Endothelial cell of umbilical vein (primary cell): ENCODE measurements at regions not wholly inside any gene's neighbourhood (a gene's known extent, or its start where the extent isn't known, plus 50 kb on each side); places are given as distances from the start of the nearest gene placed in this dataset.

Experiments used
- BruUV-seq: library from RNA; stranded (reverse); fragments of 400-500 nt; replicated peaks from 2 replicates; lab custom pipeline; 2021; lab: Mats Ljungman, UMichigan
- CTCF ChIA-PET: fragments of 300-600, 350-600 bp; sonication (Branson Sonifier 250); formaldehyde crosslinking; loops from one replicate; lab custom pipeline; 2021; ENCODE audit warnings: antibody characterized with exemption, inconsistent platforms; lab: Charles Lee
- POLR2A ChIA-PET: fragments of 300-600, 350-600 bp; sonication (Branson Sonifier 250); formaldehyde crosslinking; loops from one replicate; lab custom pipeline; 2021; ENCODE audit warnings: antibody characterized with exemption, inconsistent platforms; lab: Charles Lee
- DNase-seq: peaks from one replicate; pipeline ENCODE4 v3.0.0-alpha.2; 2011; ENCODE audit warnings: low read depth, low spot score
- FAIRE-seq: peaks from 2 replicates; lab custom pipeline; 2011; peaks lifted over from hg19 to GRCh38; lab: Jason Lieb, UNC
- H2AFZ ChIP-seq: 2 replicates; pipeline ENCODE4 v1.6.0; 2012; ENCODE audit warnings: low read depth, low read length, control low read depth, inconsistent platforms
- H3K27ac ChIP-seq: 2 replicates; pipeline ENCODE4 v1.5.1; 2011; ENCODE audit warnings: low read depth, mild to moderate bottlenecking, control low read depth, low read length, moderate library complexity; ENCODE audit not compliant: insufficient read depth
- H3K27me3 ChIP-seq, 2 experiments: 2 replicates each; pipeline versions ENCODE4 v1.6.0 to v1.6.1; 2011; ENCODE audit warnings: low read length in 2 of 2, mixed read lengths in 1 of 2; ENCODE audit not compliant: control insufficient read depth in 2 of 2, insufficient read depth in 2 of 2
- H3K36me3 ChIP-seq, 2 experiments: 2 replicates in 1 of 2; 3 replicates in 1 of 2; pipeline ENCODE4 v1.5.1; 2011; ENCODE audit warnings: low read length in 2 of 2, mild to moderate bottlenecking in 1 of 2, moderate library complexity in 1 of 2; ENCODE audit not compliant: control insufficient read depth in 2 of 2, insufficient read depth in 2 of 2; ENCODE audit errors: extremely low read depth in 1 of 2
- H3K4me1 ChIP-seq: 3 replicates; pipeline ENCODE4 v1.5.1; 2011; ENCODE audit warnings: mild to moderate bottlenecking, low read length; ENCODE audit not compliant: control insufficient read depth, insufficient read depth; ENCODE audit errors: extremely low read depth
- H3K4me2 ChIP-seq: 2 replicates; pipeline ENCODE4 v1.6.1; 2011; ENCODE audit warnings: low read length, control low read depth, mixed read lengths; ENCODE audit not compliant: insufficient read depth
- H3K4me3 ChIP-seq, 3 experiments: fragments of 200-600 bp in 1 of 3; sonication (generic), shearing (Covaris generic) in 1 of 3; replicated peaks in 1 of 3; 2 replicates each; pipeline ENCODE4 v1.5.1; 2011 to 2016; ENCODE audit warnings: control low read depth in 3 of 3, low read length in 3 of 3, mild to moderate bottlenecking in 2 of 3, inconsistent platforms in 1 of 3, low read depth in 1 of 3, moderate library complexity in 1 of 3; ENCODE audit not compliant: insufficient read depth in 1 of 3
- H3K79me2 ChIP-seq: 2 replicates; pipeline ENCODE4 v1.6.0; 2012; ENCODE audit warnings: low read length, inconsistent platforms; ENCODE audit not compliant: control insufficient read depth, insufficient read depth
- H3K9ac ChIP-seq: replicated peaks from 2 replicates; pipeline ENCODE3; 2011; ENCODE audit warnings: low read length, control low read depth; ENCODE audit not compliant: insufficient read depth; ENCODE audit errors: extremely low read depth
- H3K9me1 ChIP-seq: replicated peaks from 3 replicates; pipeline ENCODE4 v1.6.0; 2011; ENCODE audit warnings: mild to moderate bottlenecking, low read length; ENCODE audit not compliant: control insufficient read depth, insufficient read depth; ENCODE audit errors: extremely low read depth
- H3K9me3 ChIP-seq: replicated peaks from 2 replicates; pipeline ENCODE4 v1.5.1; 2012; ENCODE audit warnings: low read length, inconsistent platforms; ENCODE audit not compliant: control insufficient read depth, insufficient read depth
- H4K20me1 ChIP-seq: replicated peaks from 2 replicates; pipeline ENCODE3; 2011; ENCODE audit warnings: mild to moderate bottlenecking, low read length; ENCODE audit not compliant: control insufficient read depth, insufficient read depth; ENCODE audit errors: extremely low read depth
- EZH2 ChIP-seq: IDR thresholded peaks from 2 replicates; pipeline ENCODE4 v1.6.1; 2012; ENCODE audit warnings: borderline replicate concordance, low read depth, mild to moderate bottlenecking, moderate library complexity, low read length, inconsistent platforms; ENCODE audit not compliant: severe bottlenecking
- FOS ChIP-seq: IDR thresholded peaks from 2 replicates; pipeline ENCODE4 v1.6.1; 2011; ENCODE audit warnings: mild to moderate bottlenecking, low read length, moderate library complexity, borderline replicate concordance; ENCODE audit not compliant: insufficient read depth
- GATA2 ChIP-seq: IDR thresholded peaks from 2 replicates; pipeline ENCODE4 v1.7.0; 2011; ENCODE audit warnings: low read depth, mild to moderate bottlenecking, moderate library complexity, mixed read lengths, low read length; ENCODE audit not compliant: insufficient read length, insufficient read depth
- JUN ChIP-seq: IDR thresholded peaks from 2 replicates; pipeline ENCODE4 v1.6.1; 2011; ENCODE audit warnings: borderline replicate concordance, low read depth; ENCODE audit not compliant: insufficient read length, insufficient read depth
- MYC ChIP-seq: IDR thresholded peaks from one replicate; pipeline ENCODE4 v1.6.1; 2011; ENCODE audit warnings: mild to moderate bottlenecking, low read depth, low read length
- POLR2A ChIP-seq: IDR thresholded peaks from 2 replicates; pipeline ENCODE4 v1.6.1; 2012; ENCODE audit warnings: low read depth, mild to moderate bottlenecking, control low read depth, low read length
- POLR2AphosphoS5 ChIP-seq: IDR thresholded peaks from 2 replicates; pipeline ENCODE4 v1.6.1; 2012; ENCODE audit warnings: low read depth, mild to moderate bottlenecking, control low read depth, low read length, moderate library complexity; ENCODE audit not compliant: insufficient read depth
- dilution Hi-C: fragments of 300-500 bp; cut with MboI; formaldehyde crosslinking; loops from one replicate; pipeline ENCODE4 v1.15.0; 2019; ENCODE audit warnings: low sequenced_read_pairs; ENCODE audit not compliant: extremely low pct_ligation_motif_present
- intact Hi-C: fragments of 100-400 bp; cut with micrococcal nuclease; formaldehyde crosslinking; loops from one replicate; pipeline ENCODE4 v1.10.0; 2022
- TF ChIP-seq, protein P1 (sequence below): IDR thresholded peaks from 2 replicates; pipeline ENCODE4 v1.6.1; 2011; ENCODE audit not compliant: insufficient read depth, insufficient read length
- TF ChIP-seq, protein P2 (sequence below), 2 donors: IDR thresholded peaks; 1 replicate in 1 of 2; 2 replicates in 1 of 2; pipeline ENCODE4 v1.5.1; 2011; ENCODE audit warnings: low read length in 2 of 2, mild to moderate bottlenecking in 2 of 2, moderate library complexity in 2 of 2, control low read depth in 1 of 2, inconsistent platforms in 1 of 2, low read depth in 1 of 2; ENCODE audit not compliant: insufficient read depth in 1 of 2; ENCODE audit errors: extremely low read depth in 1 of 2

DNA sequence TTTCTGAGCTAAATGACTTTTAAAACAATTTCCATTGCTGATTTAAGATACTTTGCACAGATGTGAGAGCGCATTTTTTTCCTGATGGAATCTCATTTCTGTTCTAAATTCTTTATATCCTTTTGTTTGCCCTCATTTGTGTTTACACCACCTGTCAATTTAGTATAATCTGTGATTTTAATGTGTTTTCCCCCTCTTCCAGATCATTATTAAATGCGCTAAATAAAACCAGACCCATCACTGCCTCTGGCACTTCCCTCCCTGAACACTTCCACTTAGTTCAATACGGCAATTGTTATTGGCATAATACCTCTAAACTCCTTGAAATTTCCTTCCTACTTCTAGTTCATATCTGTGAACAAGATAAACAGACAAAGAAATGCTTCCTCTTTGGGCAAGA lies 186.9 kb upstream of the ADGRL2 start:
- Histone ChIP-seq H3K27ac (no peak overlapping the region), H3K4me2 (no peak overlapping the region), H3K4me1 (no peaks in the 10 kb centered on the region), H3K79me2 (no peaks in the 10 kb centered on the region), H3K9me3 (no peaks in the 10 kb centered on the region), H2AFZ (no peak overlapping the region), H3K4me3 (no peak overlapping the region), H3K9me1 (no peaks in the 10 kb centered on the region), H3K9ac (no peak overlapping the region), H4K20me1 (no peaks in the 10 kb centered on the region), H3K27me3 (no peaks in the 10 kb centered on the region), H3K36me3 (no peaks in the 10 kb centered on the region)
- dilution Hi-C loops (no loop called here), intact Hi-C loops (no loop called here)
- TF ChIP-seq MYC (no peak), FOS (no peak), EZH2 (no peak), POLR2AphosphoS5 (no peak), GATA2 (no peak), JUN (no peak)
- TF ChIP-seq, protein P1, sequence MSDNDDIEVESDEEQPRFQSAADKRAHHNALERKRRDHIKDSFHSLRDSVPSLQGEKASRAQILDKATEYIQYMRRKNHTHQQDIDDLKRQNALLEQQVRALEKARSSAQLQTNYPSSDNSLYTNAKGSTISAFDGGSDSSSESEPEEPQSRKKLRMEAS, result no peak
- FAIRE-seq, result no peak
- no TSS peak for BruUV-seq
- POLR2A ChIA-PET, result no interaction called here
- no peak for DNase-seq
- CTCF ChIA-PET, result no interaction called here

DNA sequence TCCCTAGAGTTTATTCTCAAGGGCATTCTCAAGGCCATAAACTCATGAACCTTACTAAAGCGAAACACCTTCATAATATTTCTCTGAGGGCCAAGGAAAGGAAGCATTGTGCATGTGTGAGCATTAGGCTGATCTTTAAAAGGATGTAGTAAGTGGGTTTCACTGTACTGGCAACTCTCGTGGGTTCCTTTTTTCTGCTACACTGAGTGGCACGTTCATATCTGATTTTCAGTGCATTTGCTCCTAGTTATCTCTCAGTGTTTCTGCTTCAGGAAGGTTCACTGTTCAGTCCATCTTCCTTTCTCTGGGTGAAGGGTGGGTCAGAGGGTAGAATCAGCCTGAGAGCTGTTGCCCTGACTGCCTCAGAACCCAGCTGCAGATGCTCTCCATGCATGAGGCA lies 192.8 kb upstream of the ADGRL2 start:
- no peaks in the 10 kb centered on the region for H3K27me3 ChIP-seq
- CTCF ChIA-PET, result no interaction called here
- BruUV-seq, result no TSS peak
- no peak overlapping the region for H2AFZ ChIP-seq
- no peaks in the 10 kb centered on the region for H3K9me1 ChIP-seq
- no peaks in the 10 kb centered on the region for H3K36me3 ChIP-seq
- no peak for TF ChIP-seq POLR2A
- TF ChIP-seq JUN, result no peak
- TF ChIP-seq, protein P1, result no peak
- no peak for TF ChIP-seq MYC
- TF ChIP-seq, protein P2, sequence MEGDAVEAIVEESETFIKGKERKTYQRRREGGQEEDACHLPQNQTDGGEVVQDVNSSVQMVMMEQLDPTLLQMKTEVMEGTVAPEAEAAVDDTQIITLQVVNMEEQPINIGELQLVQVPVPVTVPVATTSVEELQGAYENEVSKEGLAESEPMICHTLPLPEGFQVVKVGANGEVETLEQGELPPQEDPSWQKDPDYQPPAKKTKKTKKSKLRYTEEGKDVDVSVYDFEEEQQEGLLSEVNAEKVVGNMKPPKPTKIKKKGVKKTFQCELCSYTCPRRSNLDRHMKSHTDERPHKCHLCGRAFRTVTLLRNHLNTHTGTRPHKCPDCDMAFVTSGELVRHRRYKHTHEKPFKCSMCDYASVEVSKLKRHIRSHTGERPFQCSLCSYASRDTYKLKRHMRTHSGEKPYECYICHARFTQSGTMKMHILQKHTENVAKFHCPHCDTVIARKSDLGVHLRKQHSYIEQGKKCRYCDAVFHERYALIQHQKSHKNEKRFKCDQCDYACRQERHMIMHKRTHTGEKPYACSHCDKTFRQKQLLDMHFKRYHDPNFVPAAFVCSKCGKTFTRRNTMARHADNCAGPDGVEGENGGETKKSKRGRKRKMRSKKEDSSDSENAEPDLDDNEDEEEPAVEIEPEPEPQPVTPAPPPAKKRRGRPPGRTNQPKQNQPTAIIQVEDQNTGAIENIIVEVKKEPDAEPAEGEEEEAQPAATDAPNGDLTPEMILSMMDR (IDR thresholded peaks at IDR 0.05; ENCODE audit: extremely low read depth in 1 of 2, insufficient read depth in 1 of 2, low read depth in 1 of 2, low read length in 2 of 2), result no peak
- no peak for TF ChIP-seq FOS
- no peak for TF ChIP-seq POLR2AphosphoS5
- no peak for TF ChIP-seq EZH2
- no peak for TF ChIP-seq GATA2
- no peaks in the 10 kb centered on the region for H4K20me1 ChIP-seq
- no peak overlapping the region for H3K27ac ChIP-seq
- no peak overlapping the region for H3K9ac ChIP-seq
- dilution Hi-C loops (no loop called here), intact Hi-C loops (no loop called here)
- no peaks in the 10 kb centered on the region for H3K79me2 ChIP-seq
- POLR2A ChIA-PET, result no interaction called here
- FAIRE-seq, result no peak
- H3K4me2 ChIP-seq, result no peak overlapping the region
- H3K4me1 ChIP-seq, result no peaks in the 10 kb centered on the region
- H3K4me3 ChIP-seq, result no peak overlapping the region
- DNase-seq, result no peak
- H3K9me3 ChIP-seq, result no peaks in the 10 kb centered on the region
